HG03432 (cell line): ENCODE measurements at regions not wholly inside any gene's neighbourhood (a gene's known extent, or its start where the extent isn't known, plus 50 kb on each side); places are given as distances from the start of the nearest gene placed in this dataset.

Experiments used
- ATAC-seq: cut with Tn5 transposase; IDR thresholded peaks from one replicate; pipeline ENCODE4 v1.9.1; 2021; ENCODE audit warnings: mild to moderate bottlenecking, moderate library complexity; ENCODE audit not compliant: unreplicated experiment

GRCh38 chr2:147099845-147100244 is 745.0 kb upstream of the ACVR2A start:
- ATAC-seq: no peak

- ATAC-seq: no peak
Observed at GRCh38 chr2:147098940-147099339, 745.9 kb upstream of the ACVR2A start.

- ATAC-seq: no peak
Observed at GRCh38 chr2:147097747-147098146, 747.1 kb upstream of the ACVR2A start.

DNA sequence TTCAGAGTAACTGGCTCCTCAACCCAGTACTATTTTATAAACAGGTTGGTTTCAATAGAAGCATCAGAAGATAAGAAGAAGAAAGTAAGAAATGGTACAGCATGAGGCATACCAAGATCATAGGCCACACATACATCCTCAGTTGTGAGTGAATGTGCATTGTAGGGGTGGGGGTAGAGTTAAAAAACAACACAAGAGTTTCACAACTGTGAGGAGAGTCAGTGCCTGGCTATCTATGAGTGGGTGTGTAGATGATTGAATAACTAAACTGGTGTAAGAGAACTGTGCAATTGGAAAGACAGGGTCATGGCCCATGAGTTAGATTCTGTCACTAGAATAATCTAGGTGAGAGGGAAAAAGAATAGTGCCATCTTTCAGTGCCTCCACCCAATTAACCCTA is 748.2 kb upstream of the ACVR2A start:
- ATAC-seq: no peak

DNA sequence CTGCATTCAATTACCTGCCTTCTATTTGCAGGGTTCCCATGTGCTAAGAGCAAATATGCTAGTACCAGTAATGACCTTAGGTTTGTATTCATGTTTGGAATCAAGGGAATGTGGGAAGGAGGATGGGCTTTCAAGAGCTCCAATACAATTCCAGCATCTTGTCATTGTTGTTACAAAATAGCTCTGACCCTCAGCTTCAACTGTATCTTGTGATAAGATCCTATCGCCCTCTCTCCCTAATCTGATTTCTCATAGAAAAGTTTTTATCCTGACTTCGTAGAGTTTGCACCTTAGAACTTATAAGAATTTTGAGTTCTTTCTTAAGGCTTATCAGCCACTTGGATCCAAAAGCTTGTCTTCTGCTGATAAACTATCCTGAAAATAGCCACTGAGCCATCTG is 749.5 kb upstream of the ACVR2A start:
- no peak for ATAC-seq

DNA sequence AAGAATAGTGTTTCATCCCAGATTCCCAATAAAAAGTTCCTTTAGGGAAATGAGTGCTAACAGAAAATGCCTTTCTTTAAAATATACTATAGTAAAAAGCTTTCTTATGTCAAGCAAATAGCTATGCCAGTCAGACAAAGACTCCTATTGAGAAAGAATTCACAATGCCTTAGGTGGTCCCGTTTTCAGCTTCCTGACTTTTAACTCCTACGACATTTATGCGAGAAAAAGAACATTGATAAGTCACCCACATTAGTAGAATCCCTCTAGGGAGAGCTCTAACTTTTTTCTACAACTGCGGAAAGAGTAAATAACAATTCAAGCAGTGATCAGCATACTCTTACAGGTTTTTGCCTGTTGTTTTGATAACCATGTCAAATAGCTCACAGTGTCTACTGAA is 750.8 kb upstream of the ACVR2A start:
- ATAC-seq: no peak

DNA sequence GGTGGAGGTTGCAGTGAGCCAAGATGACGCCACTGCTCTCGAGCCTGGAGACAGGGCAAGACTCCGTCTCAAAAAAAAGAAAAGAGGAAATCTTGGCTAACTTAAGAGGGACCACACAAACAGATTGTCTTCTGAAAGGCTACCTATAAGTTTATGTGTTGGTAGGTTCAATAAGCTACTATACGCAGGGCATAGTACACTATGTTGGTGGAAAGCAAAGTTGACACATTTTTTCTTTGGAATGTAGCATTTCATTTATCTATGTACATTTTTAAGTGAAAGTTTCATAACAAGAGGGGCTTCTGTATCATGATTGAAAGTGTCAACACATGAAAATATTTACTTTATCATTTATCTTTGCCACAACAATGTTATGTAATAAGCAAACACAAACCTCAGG is 752.6 kb upstream of the ACVR2A start:
- ATAC-seq: no peak

- no peak for ATAC-seq
Observed at GRCh38 chr2:147091448-147091847, 753.4 kb upstream of the ACVR2A start.

DNA sequence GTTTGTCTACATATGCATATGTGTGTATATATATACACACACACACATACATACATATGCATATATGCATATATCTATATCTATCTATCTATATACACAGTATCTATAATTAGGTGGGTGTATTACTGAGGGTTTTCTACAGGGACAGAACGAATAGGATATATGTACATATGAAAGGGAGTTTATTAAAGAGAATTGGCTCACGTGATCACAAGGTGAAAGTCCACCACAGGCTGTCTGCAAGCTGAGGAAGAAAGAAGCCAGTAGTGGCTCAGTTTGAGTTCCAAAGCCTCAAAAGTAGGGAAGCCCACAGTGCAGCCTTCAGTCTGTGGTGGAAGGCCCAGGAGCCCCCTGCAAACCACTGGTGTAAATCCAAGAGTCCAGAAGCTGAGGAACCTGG is 756.0 kb upstream of the ACVR2A start:
- ATAC-seq: no peak

- ATAC-seq: no peak
Observed at GRCh38 chr2:147086715-147087114, 758.1 kb upstream of the ACVR2A start.

- ATAC-seq: no peak
Observed at GRCh38 chr2:147083664-147084063, 761.2 kb upstream of the ACVR2A start.

GRCh38 chr2:147082850-147083522 is 761.8 kb upstream of the ACVR2A start:
- peak; percentile 88 for ATAC-seq

- no peak for ATAC-seq
Observed at GRCh38 chr2:147081831-147082230, 763.0 kb upstream of the ACVR2A start.

- no peak for ATAC-seq
Observed at GRCh38 chr2:147076634-147077033, 768.2 kb upstream of the ACVR2A start.

DNA sequence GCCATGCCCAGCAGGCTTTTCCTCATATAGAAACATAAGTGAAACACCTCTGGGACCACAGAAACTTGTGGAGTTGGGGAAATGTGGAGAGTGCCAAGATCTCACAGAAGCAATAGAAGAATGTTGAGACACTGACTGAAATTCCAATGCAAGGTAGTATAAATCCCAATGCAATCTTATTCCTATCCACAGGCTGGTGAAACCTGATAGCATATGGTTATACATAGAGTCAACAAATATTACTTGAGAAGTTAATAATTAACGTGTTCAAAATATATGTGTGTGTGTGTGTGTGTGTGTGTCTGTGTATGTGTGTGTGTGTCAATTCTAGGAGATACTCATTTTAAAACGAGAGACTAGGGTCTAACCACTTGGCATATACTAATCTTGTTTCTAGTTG is 776.8 kb upstream of the ACVR2A start:
- no peak for ATAC-seq

- ATAC-seq: no peak
Observed at GRCh38 chr2:147067136-147067535, 777.7 kb upstream of the ACVR2A start.

DNA sequence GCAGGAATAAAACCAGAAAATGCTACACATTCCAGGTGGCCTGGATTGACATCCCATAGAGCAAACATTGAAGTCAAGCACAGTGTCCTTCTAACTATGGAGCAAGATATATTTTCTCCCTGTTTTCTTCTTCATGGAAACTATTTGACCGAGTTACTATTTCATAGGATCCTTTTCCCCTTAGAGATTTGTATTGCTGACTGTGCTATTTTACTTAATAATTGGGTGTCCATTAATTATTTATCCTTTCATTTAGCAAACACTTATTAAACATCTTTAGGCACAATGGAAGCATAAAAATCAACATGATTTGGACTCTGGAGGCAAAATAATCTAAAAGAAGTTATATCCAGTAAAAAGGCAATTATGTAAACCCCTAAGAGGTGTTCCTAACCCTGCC is 782.8 kb upstream of the ACVR2A start:
- no peak for ATAC-seq

DNA sequence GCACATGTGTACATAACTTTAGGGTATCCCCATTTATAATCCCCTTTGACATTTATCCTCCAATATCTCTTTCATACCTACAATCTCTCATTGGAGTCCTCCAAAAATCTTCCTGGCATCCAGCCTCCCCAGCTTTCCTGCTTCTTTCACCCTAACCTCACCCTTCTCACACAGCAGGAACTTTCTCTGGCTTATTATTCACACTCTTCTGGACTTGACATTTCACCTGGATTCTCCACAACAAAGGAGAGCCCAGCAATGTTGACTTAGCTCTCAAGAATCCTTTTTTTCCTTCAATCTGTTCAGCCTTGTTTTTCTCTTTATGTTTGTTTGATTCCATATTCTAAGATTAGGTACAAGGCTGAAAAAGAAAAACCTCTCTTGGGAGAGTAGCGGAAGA is 783.6 kb upstream of the ACVR2A start:
- no peak for ATAC-seq

- ATAC-seq: no peak
Observed at GRCh38 chr2:147057892-147058490, 786.8 kb upstream of the ACVR2A start.

- ATAC-seq: no peak
Observed at GRCh38 chr2:147051814-147052213, 793.0 kb upstream of the ACVR2A start.

DNA sequence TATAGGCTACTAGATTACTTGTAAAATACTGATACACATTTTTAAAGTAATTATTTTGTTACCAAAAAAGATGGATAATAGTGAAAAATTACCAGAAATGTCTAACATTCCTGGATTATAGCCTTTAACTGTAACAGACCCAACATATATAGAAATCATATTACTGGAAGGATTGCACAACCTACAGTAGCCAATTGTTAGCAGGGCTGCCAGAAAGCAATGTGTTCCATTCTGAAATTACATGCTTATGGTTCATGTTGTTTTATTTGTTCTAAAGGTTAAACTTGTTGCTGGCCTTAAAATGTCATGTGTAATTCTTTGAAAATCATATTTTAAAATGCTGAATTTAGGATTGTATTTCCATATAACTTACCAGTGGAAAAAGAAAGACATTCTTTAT is 793.6 kb upstream of the ACVR2A start:
- ATAC-seq: no peak

DNA sequence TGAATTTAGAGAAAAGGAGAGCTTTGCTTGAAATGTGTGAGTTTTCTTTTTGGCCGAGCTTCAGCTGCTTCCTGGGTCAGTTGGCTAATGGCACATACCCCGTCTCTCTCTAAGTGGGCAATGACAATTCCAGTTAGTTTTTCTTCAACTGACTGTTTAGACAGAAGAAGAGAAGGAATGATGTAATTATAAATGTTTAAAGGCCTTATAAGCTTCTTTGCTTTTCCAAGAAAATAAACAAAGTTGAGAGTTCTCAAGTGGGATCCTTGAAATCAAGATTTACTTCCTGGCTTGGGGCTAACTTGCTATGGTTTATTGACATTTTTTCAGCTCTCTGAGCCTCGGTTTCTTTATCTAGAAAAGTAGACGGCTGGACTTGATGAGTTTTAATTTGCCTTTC is 794.9 kb upstream of the ACVR2A start:
- no peak for ATAC-seq

GRCh38 chr2:147046473-147046872 is 798.4 kb upstream of the ACVR2A start:
- no peak for ATAC-seq
